CD14-positive monocyte (primary cell): ENCODE measurements at regions not wholly inside any gene's neighbourhood (a gene's known extent, or its start where the extent isn't known, plus 50 kb on each side); places are given as distances from the start of the nearest gene placed in this dataset.

Experiments
- DNase-seq, 3 donors: peaks; one replicate each; pipeline ENCODE4 v3.0.0-alpha.2; 2011 to 2022
- H2AFZ ChIP-seq: 2 replicates; pipeline ENCODE4 v1.6.0; 2012; ENCODE audit warnings: mild to moderate bottlenecking, low read depth, low read length, inconsistent platforms; ENCODE audit not compliant: insufficient read depth, poor library complexity, severe bottlenecking
- H3K27ac ChIP-seq, 2 donors: 1 replicate in 1 of 2; 2 replicates in 1 of 2; pipeline ENCODE4 v1.5.1; 2012 to 2013; ENCODE audit warnings: low read length in 2 of 2, control low read depth in 1 of 2, inconsistent platforms in 1 of 2, low read depth in 1 of 2, mild to moderate bottlenecking in 1 of 2
- H3K27me3 ChIP-seq, 2 donors: one replicate each; pipeline versions ENCODE4 v1.6.0 to v1.6.1; 2011 to 2013; ENCODE audit warnings: low read length in 2 of 2; ENCODE audit not compliant: control insufficient read depth in 2 of 2, insufficient read depth in 2 of 2
- H3K36me3 ChIP-seq, 2 donors: replicated peaks in 1 of 2; 1 replicate in 1 of 2; 2 replicates in 1 of 2; pipeline versions ENCODE4 v1.5.1 to v1.6.1; 2012 to 2013; ENCODE audit warnings: low read length in 2 of 2, control low read depth in 1 of 2, inconsistent platforms in 1 of 2, mild to moderate bottlenecking in 1 of 2; ENCODE audit not compliant: insufficient read depth in 2 of 2, control insufficient read depth in 1 of 2
- H3K4me1 ChIP-seq, 2 donors: 1 replicate in 1 of 2; 2 replicates in 1 of 2; pipeline versions ENCODE4 v1.5.1 to v1.6.1; 2012 to 2013; ENCODE audit warnings: low read length in 2 of 2, control low read depth in 1 of 2, inconsistent platforms in 1 of 2, mild to moderate bottlenecking in 1 of 2, moderate library complexity in 1 of 2; ENCODE audit not compliant: insufficient read depth in 2 of 2, control insufficient read depth in 1 of 2
- H3K4me2 ChIP-seq: replicated peaks from 2 replicates; pipeline ENCODE3; 2012; ENCODE audit warnings: low read length, moderate library complexity, mild to moderate bottlenecking; ENCODE audit not compliant: poor library complexity, severe bottlenecking; ENCODE audit errors: extremely low read depth
- H3K4me3 ChIP-seq, 3 experiments: fragments of 200-600 bp in 1 of 3; sonication (generic) in 1 of 3; replicated peaks in 1 of 3; 1 replicate in 2 of 3; 2 replicates in 1 of 3; pipeline ENCODE4 v1.5.1; 2011 to 2013; ENCODE audit warnings: low read length in 3 of 3, mild to moderate bottlenecking in 3 of 3, control low read depth in 2 of 3, low read depth in 2 of 3, inconsistent platforms in 1 of 3, moderate library complexity in 1 of 3
- H3K79me2 ChIP-seq: 2 replicates; pipeline ENCODE4 v1.6.0; 2012; ENCODE audit warnings: mild to moderate bottlenecking, control low read depth, inconsistent platforms, low read length, moderate library complexity; ENCODE audit not compliant: insufficient read depth
- H3K9ac ChIP-seq: 2 replicates; pipeline ENCODE4 v1.6.0; 2017; ENCODE audit warnings: low read length, mild to moderate bottlenecking; ENCODE audit not compliant: insufficient read depth, poor library complexity, severe bottlenecking
- H3K9me3 ChIP-seq, 2 donors: replicated peaks in 1 of 2; 1 replicate in 1 of 2; 2 replicates in 1 of 2; pipeline versions ENCODE4 v1.5.1 to v1.6.1; 2012 to 2013; ENCODE audit warnings: low read length in 2 of 2, control low read depth in 1 of 2; ENCODE audit not compliant: control insufficient read depth in 1 of 2, insufficient read depth in 1 of 2
- H4K20me1 ChIP-seq: 2 replicates; pipeline ENCODE4 v1.6.0; 2012; ENCODE audit warnings: mild to moderate bottlenecking, low read length, control low read depth, moderate library complexity; ENCODE audit not compliant: insufficient read depth
- H3K27ac Mint-ChIP-seq, 7 donors: one replicate each; pipeline ENCODE4 v1.8.0; 2020; ENCODE audit warnings: mild to moderate bottlenecking in 7 of 7, mixed read lengths in 7 of 7, moderate library complexity in 6 of 7, inconsistent platforms in 2 of 7
- H3K27me3 Mint-ChIP-seq, 3 donors: one replicate each; pipeline ENCODE4 v1.8.0; 2021 to 2022; ENCODE audit warnings: low read depth in 3 of 3, mild to moderate bottlenecking in 3 of 3, mixed read lengths in 3 of 3, moderate library complexity in 3 of 3, inconsistent platforms in 1 of 3
- H3K36me3 Mint-ChIP-seq, 2 donors: one replicate each; pipeline ENCODE4 v1.8.0; 2020; ENCODE audit warnings: mixed read lengths in 2 of 2, inconsistent platforms in 1 of 2, mild to moderate bottlenecking in 1 of 2
- H3K4me1 Mint-ChIP-seq: one replicate; pipeline ENCODE4 v1.8.0; 2020; ENCODE audit warnings: mild to moderate bottlenecking, mixed read lengths
- H3K4me3 Mint-ChIP-seq, 2 donors: one replicate each; pipeline ENCODE4 v1.8.0; 2020; ENCODE audit warnings: mild to moderate bottlenecking in 2 of 2, mixed read lengths in 2 of 2, moderate library complexity in 1 of 2
- H3K9me3 Mint-ChIP-seq, 7 donors: one replicate each; pipeline ENCODE4 v1.8.0; 2020 to 2022; ENCODE audit warnings: mixed read lengths in 7 of 7, mild to moderate bottlenecking in 6 of 7, moderate library complexity in 6 of 7, inconsistent platforms in 2 of 7
- CTCF ChIP-seq: fragments of 200-600 bp; IDR thresholded peaks from one replicate; pipeline ENCODE4 v1.8.0; 2022; ENCODE audit warnings: antibody characterized with exemption, mild to moderate bottlenecking
- WGBS: methylation state at CpG from one replicate; pipeline ENCODE4 v1.1.5; 2013; ENCODE audit warnings: missing lambda C conversion rate; ENCODE audit not compliant: insufficient coverage; 5-methylcytosine and 5-hydroxymethylcytosine counted together
- intact Hi-C, 2 donors: fragments of 100-400 bp; cut with micrococcal nuclease; formaldehyde crosslinking; loops; one replicate each; pipeline versions ENCODE4 v1.15.0 to v1.15.1; 2023

- DNase-seq = no peak
- Mint-ChIP-seq H3K27me3 (peaks cover 0 to 5% (median 1%) of the 10 kb centered on the region in 3 donors), H3K4me3 (no peak overlapping the region), H3K27ac (no peak overlapping the region), H3K4me1 (no peaks in the 10 kb centered on the region), H3K9me3 (peaks cover 0 to 11% (median 5%) of the 10 kb centered on the region in 7 donors), H3K36me3 (no peaks in the 10 kb centered on the region)
- Histone ChIP-seq H4K20me1 (no peaks in the 10 kb centered on the region), H3K4me3 (no peak overlapping the region), H2AFZ (no peak overlapping the region), H3K27ac (no peak overlapping the region), H3K4me2 (no peak overlapping the region), H3K36me3 (no peaks in the 10 kb centered on the region), H3K27me3 (no peaks in the 10 kb centered on the region), H3K9me3 (peaks cover 0 to 5% of the 10 kb centered on the region in 2 donors), H3K9ac (no peak overlapping the region), H3K4me1 (no peaks in the 10 kb centered on the region), H3K79me2 (no peaks in the 10 kb centered on the region)
- no peak for TF ChIP-seq CTCF
- WGBS = 100% methylated on average over 2 of the region's 5 CpGs
- intact Hi-C loops = no loop called here
These were observed 105.4 kb upstream of the PLEKHG1 start for GRCh38 chr6:150494241-150494640.

GRCh38 chr6:150495126-150495525, 104.6 kb upstream of the PLEKHG1 start:
- H3K9me3 ChIP-seq = peaks cover 0 to 5% of the 10 kb centered on the region in 2 donors
- no peak overlapping the region for H2AFZ ChIP-seq
- peaks cover 0 to 11% (median 6%) of the 10 kb centered on the region in 7 donors for H3K9me3 Mint-ChIP-seq
- no peak overlapping the region for H3K27ac ChIP-seq
- no peak overlapping the region for H3K4me2 ChIP-seq
- no peak overlapping the region for H3K4me3 Mint-ChIP-seq
- DNase-seq = no peak
- intact Hi-C loops = no loop called here
- no peak overlapping the region for H3K27ac Mint-ChIP-seq
- peaks cover 0 to 5% (median 3%) of the 10 kb centered on the region in 3 donors for H3K27me3 Mint-ChIP-seq
- H3K79me2 ChIP-seq = no peaks in the 10 kb centered on the region
- no peaks in the 10 kb centered on the region for H3K4me1 Mint-ChIP-seq
- no CpG with 5 or more reads among the region's 1 CpG for WGBS
- H3K9ac ChIP-seq = no peak overlapping the region
- H3K4me1 ChIP-seq = no peaks in the 10 kb centered on the region
- no peaks in the 10 kb centered on the region for H3K27me3 ChIP-seq
- no peaks in the 10 kb centered on the region for H4K20me1 ChIP-seq
- H3K36me3 ChIP-seq = no peaks in the 10 kb centered on the region
- H3K4me3 ChIP-seq = no peak overlapping the region
- TF ChIP-seq CTCF = no peak
- H3K36me3 Mint-ChIP-seq = no peaks in the 10 kb centered on the region
